Kidney epithelial cell (primary cell): ENCODE measurements at regions not wholly inside any gene's neighbourhood (a gene's known extent, or its start where the extent isn't known, plus 50 kb on each side); places are given as distances from the start of the nearest gene placed in this dataset.
"Not testable (repeated sequence)": the region's sequence is repeated elsewhere in the genome, so short reads cannot be mapped to it uniquely, and the experiment has no call there.

ENCODE experiments used
- DNase-seq: peaks from one replicate; pipeline ENCODE4 v3.0.0-alpha.2; 2010; ENCODE audit warnings: low read depth
- H3K27me3 ChIP-seq: 2 replicates; pipeline ENCODE4 v1.6.0; 2011; ENCODE audit warnings: low read length; ENCODE audit not compliant: control insufficient read depth, insufficient read depth
- H3K36me3 ChIP-seq: 2 replicates; pipeline ENCODE4 v1.5.1; 2011; ENCODE audit warnings: low read length; ENCODE audit not compliant: control insufficient read depth, insufficient read depth
- H3K4me3 ChIP-seq: 2 replicates; pipeline ENCODE4 v1.5.1; 2011; ENCODE audit warnings: low read depth, mild to moderate bottlenecking, control low read depth, low read length
- CTCF ChIP-seq: IDR thresholded peaks from 2 replicates; pipeline ENCODE4 v1.5.1; 2011; ENCODE audit warnings: mild to moderate bottlenecking, moderate library complexity, low read length, control low read depth, inconsistent platforms; ENCODE audit not compliant: insufficient read depth, poor library complexity, severe bottlenecking

GRCh38 chr22:46030231-46030880, 53.4 kb upstream of the WNT7B start:
- no peak overlapping the region for H3K4me3 ChIP-seq

GRCh38 chr22:46031066-46031465, 54.1 kb upstream of the WNT7B start:
- Histone ChIP-seq H3K4me3 (no peak overlapping the region), H3K27me3 (no peaks in the 10 kb centered on the region), H3K36me3 (no peaks in the 10 kb centered on the region)
- TF ChIP-seq CTCF = no peak
- no peak for DNase-seq

More at GRCh38 chr22:46030231-46030880, 53.4 kb upstream of the WNT7B start:
- no peaks in the 10 kb centered on the region for H3K27me3 ChIP-seq
- TF ChIP-seq CTCF = no peak
- no peaks in the 10 kb centered on the region for H3K36me3 ChIP-seq
- DNase-seq = no peak

GRCh38 chr22:46031557-46031956, 54.6 kb upstream of the WNT7B start:
- H3K36me3 ChIP-seq = no peaks in the 10 kb centered on the region
- TF ChIP-seq CTCF = no peak
- H3K4me3 ChIP-seq = no peak overlapping the region
- DNase-seq = no peak
- H3K27me3 ChIP-seq = no peaks in the 10 kb centered on the region

GRCh38 chr22:46031965-46032851, 55.2 kb upstream of the WNT7B start:
- Histone ChIP-seq H3K36me3 (no peaks in the 10 kb centered on the region), H3K4me3 (no peak overlapping the region), H3K27me3 (no peaks in the 10 kb centered on the region)
- no peak for DNase-seq
- TF ChIP-seq CTCF = no peak

GRCh38 chr22:46033256-46034200, 56.6 kb upstream of the WNT7B start:
- H3K4me3 ChIP-seq = no peak overlapping the region
- DNase-seq = no peak
- no peaks in the 10 kb centered on the region for H3K27me3 ChIP-seq
- TF ChIP-seq CTCF = no peak
- H3K36me3 ChIP-seq = no peaks in the 10 kb centered on the region

GRCh38 chr22:46034480-46034879, 57.5 kb upstream of the WNT7B start:
- not testable (repeated sequence) for H3K36me3 ChIP-seq, H3K27me3 ChIP-seq, H3K4me3 ChIP-seq, DNase-seq
